NCI-H2107 treated with DMSO at 0.1 percent for 48 hours (cell line): ENCODE measurements at regions not wholly inside any gene's neighbourhood (a gene's known extent, or its start where the extent isn't known, plus 50 kb on each side); places are given as distances from the start of the nearest gene placed in this dataset.

Experiments used
- DNase-seq: peaks from one replicate; lab custom pipeline; 2025; ENCODE audit not compliant: unreplicated experiment; lab: John Stamatoyannopoulos, UW

DNA sequence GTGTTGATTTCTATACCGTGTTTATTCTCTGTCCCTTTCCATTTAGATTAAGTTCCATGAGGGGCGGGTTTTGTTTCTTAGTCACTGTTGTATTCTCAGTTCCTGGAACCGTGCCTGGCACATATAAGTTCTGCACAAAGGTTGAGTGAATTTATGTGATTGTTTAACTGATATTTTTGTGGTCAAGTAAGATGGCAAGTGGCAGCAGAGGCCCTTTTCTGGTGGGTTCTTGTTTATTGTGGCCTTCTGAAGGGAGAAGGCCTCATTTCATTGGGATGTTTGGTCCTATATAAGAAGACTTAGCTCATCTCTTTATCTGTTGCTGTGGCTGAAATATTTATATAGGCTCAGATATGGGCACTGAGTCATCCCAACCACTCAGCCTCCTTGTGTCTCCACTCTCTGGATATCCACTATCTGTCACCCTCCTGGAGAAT lies 262.5 kb downstream of the PSAT1 start:
- no peak for DNase-seq

GRCh38 chr9:78562021-78562420 lies 265.1 kb downstream of the PSAT1 start:
- DNase-seq, result no peak

DNA sequence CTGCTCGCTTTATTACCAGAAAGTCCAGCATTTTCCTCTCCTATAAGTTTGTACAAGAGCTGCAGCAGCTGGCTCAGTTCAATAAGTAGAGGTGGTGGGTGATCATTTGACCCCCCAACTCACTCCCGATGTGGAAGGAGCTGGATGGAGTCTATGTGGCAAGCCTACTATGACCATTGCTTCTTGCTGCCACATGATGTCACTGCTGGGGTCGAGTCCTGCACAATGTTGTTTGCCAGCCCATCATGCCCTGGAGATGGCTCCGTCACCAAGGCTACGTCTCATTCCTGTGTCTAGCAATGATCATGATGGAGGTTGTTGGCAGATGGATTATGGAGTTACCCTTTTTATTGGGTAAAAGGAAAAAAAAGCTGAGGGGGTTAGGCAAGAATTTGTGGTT lies 266.3 kb downstream of the PSAT1 start:
- no peak for DNase-seq

GRCh38 chr9:78565481-78565880 lies 268.6 kb downstream of the PSAT1 start:
- no peak for DNase-seq

GRCh38 chr9:78566521-78566920 lies 269.6 kb downstream of the PSAT1 start:
- DNase-seq, result no peak

DNA sequence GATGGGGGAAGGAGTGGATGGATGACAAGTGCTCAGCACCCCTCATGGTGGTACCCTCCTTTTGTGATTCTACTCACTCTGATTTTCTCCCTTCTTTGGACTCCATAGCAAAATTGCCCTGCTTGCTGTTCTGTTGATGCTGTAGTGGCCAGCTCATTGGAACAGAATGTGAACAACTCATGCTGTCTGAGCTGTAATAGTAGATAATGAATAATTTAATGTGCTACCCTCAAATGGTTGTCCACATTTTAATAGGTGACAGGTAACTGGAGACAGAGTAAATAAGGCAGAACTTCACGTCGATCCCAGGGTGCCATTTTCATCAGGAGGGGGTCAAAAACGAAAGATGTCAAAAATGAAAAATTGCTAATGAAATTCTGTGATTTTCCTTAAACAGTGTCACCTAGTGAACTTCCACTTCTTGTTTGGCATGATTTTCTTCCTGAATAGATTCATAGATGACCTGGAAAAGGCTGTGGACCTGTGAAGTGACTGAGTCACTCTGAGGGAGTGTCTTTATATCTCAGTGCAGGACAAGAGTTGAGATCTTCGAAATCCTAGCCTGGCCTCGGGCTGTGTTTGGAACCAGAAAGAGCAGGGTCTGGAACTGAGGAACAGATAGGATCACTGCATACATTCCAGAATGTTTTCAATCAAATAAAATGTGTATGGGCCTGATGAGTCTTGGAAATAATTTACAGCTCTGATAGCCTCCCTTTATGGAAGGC lies 270.2 kb downstream of the PSAT1 start:
- DNase-seq, result no peak

DNA sequence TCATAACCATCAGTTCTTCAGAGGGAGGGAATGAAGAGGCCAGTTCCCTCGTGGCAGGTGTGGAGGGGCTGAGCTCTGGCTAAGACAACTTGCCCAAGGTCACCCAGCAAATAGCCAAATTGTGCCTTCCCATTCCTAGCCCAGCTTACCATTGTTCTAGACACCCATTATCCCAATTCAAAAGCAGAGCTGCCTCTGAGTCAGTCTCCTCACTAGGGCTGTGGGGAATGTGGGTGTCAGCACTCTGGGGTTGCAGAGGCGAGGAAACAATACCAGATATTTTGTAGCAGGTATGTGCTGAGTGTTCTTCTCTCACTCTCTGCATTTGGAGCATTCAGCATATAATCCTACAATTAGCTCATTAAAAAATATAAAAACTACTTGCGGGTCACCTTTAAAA lies 270.8 kb downstream of the PSAT1 start:
- DNase-seq, result no peak

DNA sequence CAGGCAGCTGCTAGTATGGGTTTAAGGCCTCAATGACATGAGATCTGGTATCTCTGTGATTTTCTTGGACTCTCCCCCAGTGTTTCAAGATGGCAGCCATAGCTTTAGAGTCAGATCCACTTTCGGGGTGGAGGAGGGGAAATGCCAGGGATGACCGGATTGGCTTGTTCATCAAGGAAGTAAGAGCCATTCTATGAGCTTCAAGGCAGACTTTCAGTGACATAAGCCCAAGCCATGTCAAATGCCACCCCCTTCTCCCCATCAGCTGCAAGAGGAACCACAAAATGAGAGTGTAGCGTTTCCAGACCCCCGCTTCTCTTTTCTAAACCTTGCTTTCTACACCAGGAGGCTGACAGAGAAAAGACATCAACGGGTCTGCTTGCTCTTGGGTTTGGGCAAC lies 271.8 kb downstream of the PSAT1 start:
- DNase-seq, result no peak

- DNase-seq, result no peak
Observed at GRCh38 chr9:78572266-78572665, 275.3 kb downstream of the PSAT1 start.

DNA sequence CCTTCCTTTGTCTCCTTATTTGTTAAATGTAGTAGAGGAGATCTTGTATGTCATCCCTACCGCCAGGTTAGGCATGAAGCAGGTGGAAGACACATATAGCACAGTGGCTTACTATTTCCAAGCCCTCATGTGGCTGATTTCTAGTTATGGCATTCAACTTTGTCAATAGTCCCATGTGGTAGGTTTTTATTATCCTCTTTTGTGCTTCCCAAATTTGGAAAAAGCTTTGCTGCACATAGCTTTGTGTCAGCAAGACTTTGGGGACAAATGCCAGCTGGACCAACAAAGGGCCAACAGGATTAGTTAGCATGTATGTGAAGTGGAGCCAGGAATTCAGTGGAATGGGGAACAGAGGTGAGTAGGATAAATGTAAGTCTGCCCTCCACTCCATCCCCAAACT lies 276.3 kb downstream of the PSAT1 start:
- DNase-seq, result no peak

DNA sequence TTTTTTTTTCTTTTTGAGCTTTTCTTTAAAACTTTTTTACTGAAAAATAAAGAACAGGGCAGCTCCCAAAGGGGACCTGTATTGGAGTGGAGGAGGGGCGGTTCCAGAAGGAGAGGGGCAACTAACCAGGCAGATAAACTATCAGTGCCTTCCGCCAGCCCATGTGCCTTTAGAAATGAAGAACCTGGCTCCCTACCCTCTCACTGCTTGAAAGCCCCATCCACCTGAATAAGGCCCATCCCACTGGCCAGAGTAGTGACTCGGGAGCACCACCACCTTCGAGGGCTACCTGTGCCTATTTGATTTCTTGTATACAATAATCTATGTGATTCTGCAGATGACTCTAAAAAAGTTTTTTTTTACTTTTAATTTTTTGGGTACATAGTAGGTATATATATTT lies 276.7 kb downstream of the PSAT1 start:
- DNase-seq, result no peak

DNA sequence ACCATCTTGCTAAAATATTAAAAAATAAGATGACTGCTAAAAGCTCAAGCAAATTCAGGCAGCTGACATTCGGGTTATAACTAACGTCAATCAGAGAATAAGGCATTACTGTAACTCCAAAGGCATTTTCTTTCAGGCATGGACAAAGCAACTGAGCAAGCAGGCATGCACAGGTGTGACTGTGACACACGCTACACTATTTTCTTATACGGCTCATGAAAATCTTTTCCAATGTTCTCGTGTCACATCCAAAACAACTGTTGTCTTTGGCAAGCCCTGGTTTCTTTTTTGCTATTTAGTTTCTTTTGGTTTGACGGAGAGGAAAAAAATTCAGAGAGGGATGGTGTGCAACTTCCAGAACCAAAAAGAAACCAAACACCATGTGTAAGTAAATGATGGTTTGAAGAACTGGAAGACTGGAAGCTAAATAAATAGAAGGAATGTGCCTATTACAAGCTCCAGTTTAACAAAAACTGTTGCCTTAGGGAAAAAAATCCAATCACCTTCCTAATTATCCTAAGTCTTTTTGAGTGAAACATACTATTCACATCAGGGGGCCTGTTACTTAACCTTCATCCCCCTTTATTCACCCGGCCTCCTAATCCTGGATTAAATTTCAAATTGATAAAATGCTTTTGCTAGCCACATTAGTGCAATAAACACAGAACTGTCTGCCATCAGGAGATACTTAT lies 277.6 kb downstream of the PSAT1 start:
- no peak for DNase-seq

- no peak for DNase-seq
Observed at GRCh38 chr9:78575081-78575480, 278.2 kb downstream of the PSAT1 start.

GRCh38 chr9:78575771-78576170 lies 278.8 kb downstream of the PSAT1 start:
- no peak for DNase-seq

- no peak for DNase-seq
Observed at GRCh38 chr9:78577156-78577906, 280.4 kb downstream of the PSAT1 start.

- DNase-seq, result no peak
Observed at GRCh38 chr9:78578072-78578471, 281.1 kb downstream of the PSAT1 start.

GRCh38 chr9:78582821-78583220 lies 285.9 kb downstream of the PSAT1 start:
- DNase-seq, result no peak

GRCh38 chr9:78584589-78584988 lies 287.7 kb downstream of the PSAT1 start:
- no peak for DNase-seq

DNA sequence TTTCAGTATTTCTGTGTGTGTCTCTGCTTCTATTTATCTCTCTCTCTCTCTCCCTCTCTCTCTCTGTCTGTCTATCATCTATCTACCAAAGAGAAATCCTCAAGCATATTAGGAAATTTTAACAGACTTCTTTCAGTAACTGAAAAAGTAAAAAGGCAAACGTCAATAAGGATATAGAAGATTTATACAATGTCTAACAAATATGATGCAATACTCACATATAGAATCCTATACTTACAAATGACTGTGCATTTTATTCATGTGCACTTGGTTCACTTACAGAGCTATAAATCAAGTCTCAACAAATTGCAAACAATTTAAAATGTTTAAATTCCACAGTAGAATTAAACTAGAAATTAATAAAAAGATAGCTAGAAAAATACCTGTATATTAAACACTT lies 289.0 kb downstream of the PSAT1 start:
- DNase-seq, result no peak

DNA sequence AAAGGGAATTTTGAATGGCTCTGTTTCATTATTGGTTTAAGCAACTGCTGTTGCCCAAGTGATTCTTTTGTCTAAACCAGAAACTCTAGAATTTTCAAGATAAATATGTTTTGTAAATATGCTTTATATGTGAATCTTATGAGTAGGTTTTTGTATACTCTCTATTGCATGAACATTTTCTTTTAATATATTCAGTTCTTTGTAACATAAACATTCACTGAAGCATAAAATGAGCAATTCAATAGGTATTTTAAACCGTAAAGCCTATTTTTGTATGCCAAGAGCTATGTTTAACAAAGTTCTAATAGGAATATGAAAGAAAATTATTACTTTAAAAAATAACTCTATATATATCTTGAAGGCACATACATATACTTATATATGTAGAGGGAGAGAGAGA lies 293.1 kb downstream of the PSAT1 start:
- no peak for DNase-seq

DNA sequence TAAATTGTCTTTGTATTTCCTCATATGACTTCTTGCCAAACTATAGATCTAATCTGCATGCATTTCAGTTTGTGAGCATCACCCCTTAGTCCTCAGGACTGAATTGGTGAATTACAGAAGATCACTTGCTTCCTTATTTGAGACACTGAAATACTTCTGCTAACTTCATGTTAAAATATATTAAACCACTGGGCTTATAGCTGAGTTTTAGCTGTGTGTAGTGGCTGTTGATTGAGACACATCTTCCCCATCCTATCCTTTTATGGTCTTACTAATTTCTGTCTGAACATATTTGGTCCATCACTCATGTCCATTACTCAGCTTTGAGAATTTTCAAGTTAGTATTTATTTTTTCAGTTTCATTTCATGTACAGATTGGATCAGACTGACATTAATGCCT lies 295.9 kb downstream of the PSAT1 start:
- DNase-seq, result no peak
